Body of pancreas (tissue), 4 donors: ENCODE measurements at regions not wholly inside any gene's neighbourhood (a gene's known extent, or its start where the extent isn't known, plus 50 kb on each side); places are given as distances from the start of the nearest gene placed in this dataset.
A peak's percentile ranks its signal among the peaks of the same experiment; 100 is the strongest.

Experiments
- ATAC-seq: fragments of 150-250 bp; one replicate; pipeline ENCODE4 v1.9.1; 2016
- DNase-seq, 4 donors: peaks; one replicate each; pipeline ENCODE4 v3.0.0-alpha.2; 2019
- H3K27ac ChIP-seq, 4 donors: fragments of 200-600 bp; sonication (generic); 1 replicate in 3 of 4; 2 replicates in 1 of 4; pipeline versions ENCODE4 v1.5.1 to v1.6.1; 2016 to 2019; ENCODE audit warnings: mild to moderate bottlenecking in 1 of 4, mixed read lengths in 1 of 4, moderate library complexity in 1 of 4
- H3K27me3 ChIP-seq, 2 donors: fragments of 200-600 bp; sonication (generic); one replicate each; pipeline ENCODE4 v1.6.0; 2016; ENCODE audit warnings: mild to moderate bottlenecking in 1 of 2
- H3K36me3 ChIP-seq, 2 donors: fragments of 200-600 bp; sonication (generic); replicated peaks in 1 of 2; 2 replicates each; pipeline ENCODE4 v1.5.1; 2016; ENCODE audit warnings: low read depth in 2 of 2; ENCODE audit not compliant: insufficient read depth in 1 of 2
- H3K4me1 ChIP-seq: fragments of 200-600 bp; sonication (generic); one replicate; pipeline ENCODE4 v1.6.0; 2016
- H3K4me3 ChIP-seq, 2 donors: fragments of 200-600 bp; sonication (generic); 1 replicate in 1 of 2; 2 replicates in 1 of 2; pipeline ENCODE4 v1.5.1; 2016 to 2019
- H3K9me3 ChIP-seq, 3 donors: fragments of 200-600 bp; sonication (generic); 1 replicate in 2 of 3; 2 replicates in 1 of 3; pipeline ENCODE4 v1.5.1; 2016
- POLR2A ChIP-seq, 3 donors: fragments of 450-650 bp; IDR thresholded peaks; one replicate each; pipeline ENCODE4 v1.6.1; 2016; ENCODE audit warnings: antibody characterized with exemption in 3 of 3, mild to moderate bottlenecking in 2 of 3
- WGBS, 2 donors: methylation state at CpG; one replicate each; pipeline ENCODE4 v1.1.5; 2017; 5-methylcytosine and 5-hydroxymethylcytosine counted together
- intact Hi-C: fragments of 100-400 bp; cut with DNase I; formaldehyde crosslinking; loops from one replicate; pipeline ENCODE4 v1.15.1; 2023
- TF ChIP-seq, protein P1 (sequence below), 7 experiments: fragments of 450-650 bp in 4 of 7; fragments of 200-600 bp in 3 of 7; sonication (generic) in 3 of 7; IDR thresholded peaks; one replicate each; pipeline ENCODE4 v1.5.1; 2016 to 2019; ENCODE audit warnings: antibody characterized with exemption in 7 of 7

DNA sequence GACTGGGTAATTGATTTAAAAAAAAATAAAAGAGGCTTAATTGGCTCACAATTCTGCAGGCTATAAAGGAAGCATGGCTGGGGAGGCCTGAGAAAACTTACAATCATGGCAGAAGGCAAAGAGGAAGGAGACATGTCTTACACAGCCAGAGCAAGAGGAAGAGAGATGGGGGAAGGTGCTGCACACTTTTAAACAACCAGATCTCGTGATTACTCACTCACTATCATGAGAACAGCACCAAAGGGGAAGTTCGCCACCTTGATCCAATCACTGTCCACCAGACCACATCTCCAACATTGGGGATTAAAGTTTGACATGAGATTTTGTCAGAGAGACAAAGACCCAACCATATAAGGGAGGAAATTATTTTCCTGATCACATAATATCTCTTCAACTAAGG, 138.8 kb upstream of the NR4A3 start:
- no peaks in the 10 kb centered on the region for H3K4me1 ChIP-seq
- TF ChIP-seq POLR2A (IDR thresholded peaks at IDR 0.05) = no peak
- TF ChIP-seq, protein P1, sequence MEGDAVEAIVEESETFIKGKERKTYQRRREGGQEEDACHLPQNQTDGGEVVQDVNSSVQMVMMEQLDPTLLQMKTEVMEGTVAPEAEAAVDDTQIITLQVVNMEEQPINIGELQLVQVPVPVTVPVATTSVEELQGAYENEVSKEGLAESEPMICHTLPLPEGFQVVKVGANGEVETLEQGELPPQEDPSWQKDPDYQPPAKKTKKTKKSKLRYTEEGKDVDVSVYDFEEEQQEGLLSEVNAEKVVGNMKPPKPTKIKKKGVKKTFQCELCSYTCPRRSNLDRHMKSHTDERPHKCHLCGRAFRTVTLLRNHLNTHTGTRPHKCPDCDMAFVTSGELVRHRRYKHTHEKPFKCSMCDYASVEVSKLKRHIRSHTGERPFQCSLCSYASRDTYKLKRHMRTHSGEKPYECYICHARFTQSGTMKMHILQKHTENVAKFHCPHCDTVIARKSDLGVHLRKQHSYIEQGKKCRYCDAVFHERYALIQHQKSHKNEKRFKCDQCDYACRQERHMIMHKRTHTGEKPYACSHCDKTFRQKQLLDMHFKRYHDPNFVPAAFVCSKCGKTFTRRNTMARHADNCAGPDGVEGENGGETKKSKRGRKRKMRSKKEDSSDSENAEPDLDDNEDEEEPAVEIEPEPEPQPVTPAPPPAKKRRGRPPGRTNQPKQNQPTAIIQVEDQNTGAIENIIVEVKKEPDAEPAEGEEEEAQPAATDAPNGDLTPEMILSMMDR (IDR thresholded peaks at IDR 0.05) = no peak
- no peaks in the 10 kb centered on the region for H3K27me3 ChIP-seq
- peak in 1 of 4 donors; percentile 3 for DNase-seq
- no peak for ATAC-seq
- no peak overlapping the region for H3K27ac ChIP-seq
- no peaks in the 10 kb centered on the region for H3K36me3 ChIP-seq
- H3K4me3 ChIP-seq = no peak overlapping the region
- no peaks in the 10 kb centered on the region for H3K9me3 ChIP-seq
- 50 to 57% methylated on average over 2 of the region's 2 CpGs for WGBS, 2 donors
- intact Hi-C loops = no loop called here

DNA sequence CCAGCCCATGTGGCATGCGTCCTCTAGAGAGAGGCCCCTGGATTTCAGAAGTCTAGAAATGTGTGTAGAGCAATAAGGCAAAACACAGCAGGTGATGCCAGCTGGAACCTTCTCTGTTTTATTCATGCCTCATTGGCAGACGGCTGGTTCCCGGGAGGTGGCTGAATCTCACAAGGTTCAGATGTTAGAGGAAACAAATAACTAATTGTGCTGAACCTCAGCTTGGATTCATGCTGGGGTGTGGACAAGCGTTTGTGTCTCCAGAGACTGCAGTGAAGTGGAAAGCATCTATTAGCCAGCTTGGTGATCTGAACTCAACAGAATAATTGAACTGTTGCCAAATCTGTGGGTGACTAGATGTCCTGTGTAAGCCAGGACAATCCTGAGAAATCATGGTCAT, 131.1 kb upstream of the NR4A3 start:
- DNase-seq = peak in 2 of 4 donors; percentile 3 to 19
- no peak for ATAC-seq
- no peaks in the 10 kb centered on the region for H3K27me3 ChIP-seq
- intact Hi-C loops = no loop called here
- no peak overlapping the region for H3K27ac ChIP-seq
- TF ChIP-seq, protein P1 (IDR thresholded peaks at IDR 0.05) = no peak
- no peak for TF ChIP-seq POLR2A (IDR thresholded peaks at IDR 0.05)
- H3K4me1 ChIP-seq = peaks cover 7% of the 10 kb centered on the region
- WGBS, 2 donors = 13 to 24% methylated on average over 4 of the region's 4 CpGs
- no peaks in the 10 kb centered on the region for H3K36me3 ChIP-seq
- no peaks in the 10 kb centered on the region for H3K9me3 ChIP-seq
- H3K4me3 ChIP-seq = no peak overlapping the region

DNA sequence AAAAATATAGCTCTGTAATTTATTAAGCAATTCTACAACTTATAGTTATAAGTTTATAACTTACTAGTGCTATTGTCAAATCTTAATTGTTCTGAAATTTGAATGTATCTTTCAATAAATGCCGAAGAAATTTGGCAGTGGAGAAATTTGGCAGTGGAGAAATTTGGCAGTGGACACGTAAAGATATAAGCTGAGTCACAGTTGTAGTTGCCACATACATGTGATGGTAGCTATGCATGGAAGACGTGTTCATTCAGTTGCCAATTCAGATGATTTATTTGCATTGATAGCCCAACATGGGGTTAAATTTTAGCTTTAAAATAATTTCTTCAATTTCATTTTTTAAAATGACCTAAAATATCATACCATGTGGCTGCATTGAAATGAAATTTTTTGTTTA, 127.8 kb upstream of the NR4A3 start:
- Histone ChIP-seq H3K9me3 (no peaks in the 10 kb centered on the region), H3K4me3 (no peak overlapping the region), H3K27ac (no peak overlapping the region), H3K4me1 (peaks cover 7% of the 10 kb centered on the region), H3K27me3 (no peaks in the 10 kb centered on the region), H3K36me3 (no peaks in the 10 kb centered on the region)
- TF ChIP-seq POLR2A (IDR thresholded peaks at IDR 0.05) = no peak
- TF ChIP-seq, protein P1 (IDR thresholded peaks at IDR 0.05) = no peak
- no peak for DNase-seq
- ATAC-seq = no peak
- WGBS, 2 donors = 79 to 81% methylated on average over 3 of the region's 3 CpGs
- intact Hi-C loops = no loop called here

DNA sequence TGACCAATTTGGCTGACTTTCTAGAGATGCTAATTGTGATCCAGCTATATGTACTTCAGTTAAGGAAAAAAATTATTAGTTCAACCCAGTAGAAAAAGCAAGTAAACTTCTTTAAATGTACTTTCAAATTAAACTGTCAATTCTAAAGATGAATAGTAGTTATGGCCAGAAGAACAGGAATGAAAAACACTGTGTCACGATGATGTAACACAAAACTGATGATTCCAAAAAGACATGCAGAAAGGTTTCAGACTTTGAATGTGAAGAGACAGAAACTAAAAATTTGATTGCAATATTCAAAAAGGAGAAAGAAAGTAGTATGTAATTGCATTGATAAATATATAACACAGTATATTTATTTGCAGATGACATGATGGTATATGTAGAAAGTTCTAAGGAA, 127.3 kb upstream of the NR4A3 start:
- WGBS, 2 donors = 86 to 90% methylated on average over 1 of the region's 1 CpG
- H3K27me3 ChIP-seq = no peaks in the 10 kb centered on the region
- TF ChIP-seq, protein P1 (IDR thresholded peaks at IDR 0.05) = no peak
- TF ChIP-seq POLR2A (IDR thresholded peaks at IDR 0.05) = no peak
- no peak overlapping the region for H3K4me3 ChIP-seq
- peaks cover 7% of the 10 kb centered on the region for H3K4me1 ChIP-seq
- H3K27ac ChIP-seq = no peak overlapping the region
- no peaks in the 10 kb centered on the region for H3K9me3 ChIP-seq
- no peaks in the 10 kb centered on the region for H3K36me3 ChIP-seq
- no peak for ATAC-seq
- no peak for DNase-seq
- intact Hi-C loops = no loop called here

DNA sequence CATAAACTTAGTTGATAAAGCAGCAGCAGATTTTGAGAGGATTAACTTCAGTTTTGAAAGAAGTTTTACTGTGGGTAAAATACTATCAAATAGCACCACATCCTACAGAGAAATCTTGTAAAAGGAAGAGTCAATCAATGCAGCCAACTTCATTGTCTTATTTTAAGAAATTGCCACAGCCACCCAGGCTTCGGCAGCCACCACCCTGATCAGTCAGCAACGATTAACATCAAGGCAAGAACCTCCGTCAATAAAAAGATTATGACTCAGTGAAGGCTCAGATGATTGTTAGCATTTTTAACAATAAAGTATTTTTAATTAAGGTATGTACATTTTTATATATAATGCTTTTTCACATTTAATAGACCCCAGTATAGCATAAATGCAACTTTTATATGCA, 122.3 kb upstream of the NR4A3 start:
- no peak for TF ChIP-seq POLR2A (IDR thresholded peaks at IDR 0.05)
- TF ChIP-seq, protein P1 (IDR thresholded peaks at IDR 0.05) = no peak
- Histone ChIP-seq H3K4me3 (no peak overlapping the region), H3K9me3 (no peaks in the 10 kb centered on the region), H3K36me3 (no peaks in the 10 kb centered on the region), H3K27ac (no peak overlapping the region), H3K4me1 (no peaks in the 10 kb centered on the region), H3K27me3 (no peaks in the 10 kb centered on the region)
- 80 to 89% methylated on average over 3 of the region's 3 CpGs for WGBS, 2 donors
- DNase-seq (no peak), ATAC-seq (no peak)
- intact Hi-C loops = no loop called here
